HAP-1 (cell line): ENCODE measurements at regions not wholly inside any gene's neighbourhood (a gene's known extent, or its start where the extent isn't known, plus 50 kb on each side); places are given as distances from the start of the nearest gene placed in this dataset.
"Not testable (repeated sequence)": the region's sequence is repeated elsewhere in the genome, so short reads cannot be mapped to it uniquely, and the experiment has no call there.

ENCODE experiments used
- DNase-seq, 2 experiments: peaks; one replicate each; pipeline ENCODE4 v3.0.0-alpha.2; 2016 to 2020; ENCODE audit warnings: low spot score in 2 of 2
- H3K27me3 ChIP-seq: fragments of 250-450 bp; sonication (Bioruptor Pico); 2 replicates; pipeline ENCODE4 v1.5.1; 2020; ENCODE audit warnings: low read depth, mild to moderate bottlenecking, moderate library complexity
- H3K36me3 ChIP-seq: fragments of 250-450 bp; sonication (Bioruptor Pico); replicated peaks from 2 replicates; pipeline ENCODE4 v1.5.1; 2020; ENCODE audit warnings: mild to moderate bottlenecking
- H3K4me1 ChIP-seq: fragments of 250-450 bp; sonication (Bioruptor Pico); 2 replicates; pipeline ENCODE4 v1.5.1; 2020; ENCODE audit warnings: mild to moderate bottlenecking
- H3K4me3 ChIP-seq: fragments of 250-450 bp; sonication (Bioruptor Pico); 2 replicates; pipeline ENCODE4 v1.5.1; 2020; ENCODE audit warnings: mild to moderate bottlenecking, moderate library complexity
- H3K9me3 ChIP-seq: fragments of 250-450 bp; sonication (Bioruptor Pico); 2 replicates; pipeline ENCODE4 v1.5.1; 2020; ENCODE audit warnings: mild to moderate bottlenecking, moderate library complexity
- in situ Hi-C: fragments of 300-500 bp; cut with MboI; formaldehyde crosslinking; loops from 3 replicates; pipeline ENCODE4 v1.14.3; 2020; ENCODE audit warnings: low sequenced_read_pairs, inconsistent platforms, mixed read lengths

- in situ Hi-C loops = no loop called here
- no peaks in the 10 kb centered on the region for H3K9me3 ChIP-seq
- no peak for DNase-seq
- no peaks in the 10 kb centered on the region for H3K36me3 ChIP-seq
- no peaks in the 10 kb centered on the region for H3K27me3 ChIP-seq
- H3K4me1 ChIP-seq = no peaks in the 10 kb centered on the region
- H3K4me3 ChIP-seq = no peak overlapping the region
These were observed 392.8 kb downstream of the KCNJ2 start for GRCh38 chr17:70562137-70562536.

GRCh38 chr17:70563281-70563820, 394.0 kb downstream of the KCNJ2 start:
- H3K4me3 ChIP-seq = no peak overlapping the region
- no peaks in the 10 kb centered on the region for H3K9me3 ChIP-seq
- no peaks in the 10 kb centered on the region for H3K27me3 ChIP-seq
- no peaks in the 10 kb centered on the region for H3K36me3 ChIP-seq
- in situ Hi-C loops = no loop called here
- no peak for DNase-seq
- no peaks in the 10 kb centered on the region for H3K4me1 ChIP-seq

GRCh38 chr17:70564006-70564620, 394.8 kb downstream of the KCNJ2 start:
- H3K36me3 ChIP-seq = no peaks in the 10 kb centered on the region
- in situ Hi-C loops = no loop called here
- H3K4me1 ChIP-seq = no peaks in the 10 kb centered on the region
- H3K27me3 ChIP-seq = no peaks in the 10 kb centered on the region
- no peak overlapping the region for H3K4me3 ChIP-seq
- no peak for DNase-seq
- H3K9me3 ChIP-seq = no peaks in the 10 kb centered on the region

- Histone ChIP-seq H3K4me3 (no peak overlapping the region), H3K4me1 (no peaks in the 10 kb centered on the region), H3K27me3 (no peaks in the 10 kb centered on the region), H3K9me3 (no peaks in the 10 kb centered on the region), H3K36me3 (no peaks in the 10 kb centered on the region)
- DNase-seq = no peak
- in situ Hi-C loops = no loop called here
These were observed 399.8 kb downstream of the KCNJ2 start for GRCh38 chr17:70569128-70569527.

- no peak for DNase-seq
- Histone ChIP-seq H3K36me3 (no peaks in the 10 kb centered on the region), H3K4me1 (no peaks in the 10 kb centered on the region), H3K9me3 (no peaks in the 10 kb centered on the region), H3K27me3 (no peaks in the 10 kb centered on the region), H3K4me3 (no peak overlapping the region)
- in situ Hi-C loops = no loop called here
These were observed 408.1 kb downstream of the KCNJ2 start for GRCh38 chr17:70577456-70577855.

- no peak for DNase-seq
- no peak overlapping the region for H3K4me3 ChIP-seq
- H3K27me3 ChIP-seq = no peaks in the 10 kb centered on the region
- in situ Hi-C loops = no loop called here
- H3K4me1 ChIP-seq = no peaks in the 10 kb centered on the region
- H3K9me3 ChIP-seq = no peaks in the 10 kb centered on the region
- H3K36me3 ChIP-seq = no peaks in the 10 kb centered on the region
These were observed 412.1 kb downstream of the KCNJ2 start for GRCh38 chr17:70581459-70581858.

GRCh38 chr17:70582777-70583176, 413.4 kb downstream of the KCNJ2 start:
- Histone ChIP-seq H3K36me3 (no peaks in the 10 kb centered on the region), H3K9me3 (no peaks in the 10 kb centered on the region), H3K4me1 (no peaks in the 10 kb centered on the region), H3K27me3 (no peaks in the 10 kb centered on the region), H3K4me3 (no peak overlapping the region)
- DNase-seq = no peak
- in situ Hi-C loops = no loop called here

GRCh38 chr17:70584255-70584654, 414.9 kb downstream of the KCNJ2 start:
- H3K4me1 ChIP-seq = no peaks in the 10 kb centered on the region
- in situ Hi-C loops = no loop called here

GRCh38 chr17:70588003-70588402, 418.7 kb downstream of the KCNJ2 start:
- Histone ChIP-seq H3K9me3 (no peaks in the 10 kb centered on the region; the same call in 1 of the 2 replicates), H3K36me3 (no peaks in the 10 kb centered on the region), H3K4me1 (no peaks in the 10 kb centered on the region), H3K4me3 (no peak overlapping the region), H3K27me3 (no peaks in the 10 kb centered on the region)
- in situ Hi-C loops = no loop called here
- DNase-seq = no peak

More at GRCh38 chr17:70584255-70584654, 414.9 kb downstream of the KCNJ2 start:
- H3K9me3 ChIP-seq = no peaks in the 10 kb centered on the region
- H3K4me3 ChIP-seq = no peak overlapping the region
- no peaks in the 10 kb centered on the region for H3K27me3 ChIP-seq
- no peak for DNase-seq
- H3K36me3 ChIP-seq = no peaks in the 10 kb centered on the region

- no peak overlapping the region for H3K4me3 ChIP-seq
- no peaks in the 10 kb centered on the region for H3K27me3 ChIP-seq
- in situ Hi-C loops = no loop called here
- H3K4me1 ChIP-seq = no peaks in the 10 kb centered on the region
- H3K36me3 ChIP-seq = no peaks in the 10 kb centered on the region
- DNase-seq = no peak
- H3K9me3 ChIP-seq = no peaks in the 10 kb centered on the region
These were observed 428.4 kb downstream of the KCNJ2 start for GRCh38 chr17:70597774-70598173.

- Histone ChIP-seq H3K9me3 (no peaks in the 10 kb centered on the region), H3K4me3 (no peak overlapping the region), H3K36me3 (no peaks in the 10 kb centered on the region), H3K4me1 (no peaks in the 10 kb centered on the region), H3K27me3 (no peaks in the 10 kb centered on the region)
- no peak for DNase-seq
- in situ Hi-C loops = no loop called here
These were observed 429.9 kb downstream of the KCNJ2 start for GRCh38 chr17:70599198-70599597.

- H3K4me1 ChIP-seq, H3K9me3 ChIP-seq, H3K27me3 ChIP-seq, H3K4me3 ChIP-seq, H3K36me3 ChIP-seq, in situ Hi-C loops, DNase-seq: not testable (repeated sequence)
These were observed 430.6 kb downstream of the KCNJ2 start for GRCh38 chr17:70599945-70600344.

- Histone ChIP-seq H3K4me1 (no peaks in the 10 kb centered on the region), H3K9me3 (no peaks in the 10 kb centered on the region), H3K36me3 (no peaks in the 10 kb centered on the region), H3K27me3 (no peaks in the 10 kb centered on the region), H3K4me3 (no peak overlapping the region)
- DNase-seq = no peak
- in situ Hi-C loops = no loop called here
These were observed 433.9 kb downstream of the KCNJ2 start for GRCh38 chr17:70603226-70603625.

- in situ Hi-C loops = no loop called here
- H3K9me3 ChIP-seq = no peaks in the 10 kb centered on the region
- no peaks in the 10 kb centered on the region for H3K27me3 ChIP-seq
- no peaks in the 10 kb centered on the region for H3K4me1 ChIP-seq
- no peak overlapping the region for H3K4me3 ChIP-seq
- no peaks in the 10 kb centered on the region for H3K36me3 ChIP-seq
- DNase-seq = no peak
These were observed 435.5 kb downstream of the KCNJ2 start for GRCh38 chr17:70604854-70605253.

- Histone ChIP-seq H3K4me1 (no peaks in the 10 kb centered on the region), H3K27me3 (no peaks in the 10 kb centered on the region), H3K4me3 (no peak overlapping the region), H3K9me3 (no peaks in the 10 kb centered on the region), H3K36me3 (no peaks in the 10 kb centered on the region)
- in situ Hi-C loops = no loop called here
- no peak for DNase-seq
These were observed 436.8 kb downstream of the KCNJ2 start for GRCh38 chr17:70606086-70606485.
